Ovary (tissue), 7 donors: ENCODE measurements at regions not wholly inside any gene's neighbourhood (a gene's known extent, or its start where the extent isn't known, plus 50 kb on each side); places are given as distances from the start of the nearest gene placed in this dataset.

ENCODE experiments used
- DNase-seq, 5 donors: peaks; one replicate each; pipeline ENCODE4 v3.0.0-alpha.2; 2019 to 2020
- H3K27ac ChIP-seq, 2 donors: fragments of 200-600 bp; one replicate each; pipeline versions ENCODE4 v1.5.1 to v1.8.0; 2019 to 2022
- H3K27me3 ChIP-seq: fragments of 200-600 bp; one replicate; pipeline ENCODE4 v1.8.0; 2022
- H3K36me3 ChIP-seq: fragments of 200-600 bp; sonication (generic); one replicate; pipeline ENCODE4 v1.5.1; 2019
- H3K4me1 ChIP-seq: one replicate; pipeline ENCODE4 v1.8.1; 2013; ENCODE audit warnings: mild to moderate bottlenecking, moderate library complexity; ENCODE audit not compliant: insufficient read depth
- H3K4me3 ChIP-seq: fragments of 200-600 bp; sonication (generic); one replicate; pipeline ENCODE4 v1.5.1; 2017
- H3K9me3 ChIP-seq, 2 donors: fragments of 200-600 bp in 1 of 2; sonication (generic) in 1 of 2; one replicate each; pipeline versions ENCODE4 v1.5.1 to v1.8.1; 2013 to 2019; ENCODE audit warnings: mild to moderate bottlenecking in 1 of 2, moderate library complexity in 1 of 2
- CTCF ChIP-seq, 3 donors: fragments of 450-650 bp in 2 of 3; fragments of 200-600 bp in 1 of 3; IDR thresholded peaks; one replicate each; pipeline versions ENCODE4 v1.5.1 to v1.8.0; 2016 to 2022; ENCODE audit warnings: antibody characterized with exemption in 3 of 3, mild to moderate bottlenecking in 1 of 3
- EP300 ChIP-seq: sonication (generic); formaldehyde crosslinking; IDR thresholded peaks from one replicate; pipeline ENCODE4 v1.6.1; 2017; ENCODE audit warnings: antibody characterized with exemption
- POLR2A ChIP-seq: fragments of 450-650 bp; IDR thresholded peaks from one replicate; pipeline ENCODE4 v1.6.1; 2017; ENCODE audit warnings: antibody characterized with exemption, mild to moderate bottlenecking, moderate library complexity
- WGBS, 3 donors: extraction: QIAGEN DNeasy Blood & Tissue Kit in 1 of 3; methylation state at CpG; one replicate each; pipeline versions ENCODE4 v1.1.5 to v1.1.7; 2013 to 2017; 5-methylcytosine and 5-hydroxymethylcytosine counted together
- intact Hi-C, 4 donors: fragments of 100-400 bp; cut with DNase I; formaldehyde crosslinking; loops; one replicate each; pipeline versions ENCODE4 v1.11.0 to v1.15.1; 2022 to 2023
- donor health status: DM: no; HTN: no; CAD: no; lungs with moderate emphysema.
- donor health status: DM: no; HTN: no; CAD: no.
- donor health status: Bipolar disorder and iron deficiency.
- donor health status: DM: no; HTN: no; CAD: no.
- donor health status: DM: yes; HTN: yes; CAD: no.

GRCh38 chr5:172564883-172565282, 76.2 kb upstream of the NEURL1B start:
- TF ChIP-seq POLR2A (no peak), EP300 (no peak), CTCF (IDR thresholded peaks at IDR 0.05) (no peak)
- intact Hi-C loops, result loop anchor here in 1 of 4 donors (10.0 kb wide), 1 partner anchor 80 kb away; the partner anchor contains the start of gene NEURL1B
- Histone ChIP-seq H3K27me3 (no peaks in the 10 kb centered on the region), H3K36me3 (no peaks in the 10 kb centered on the region), H3K4me3 (no peak overlapping the region), H3K9me3 (no peaks in the 10 kb centered on the region), H3K27ac (no peak overlapping the region), H3K4me1 (no peaks in the 10 kb centered on the region)
- DNase-seq, result no peak
- 94 to 98% (median 95%) methylated on average over 4 of the region's 4 CpGs for WGBS, 3 donors

DNA sequence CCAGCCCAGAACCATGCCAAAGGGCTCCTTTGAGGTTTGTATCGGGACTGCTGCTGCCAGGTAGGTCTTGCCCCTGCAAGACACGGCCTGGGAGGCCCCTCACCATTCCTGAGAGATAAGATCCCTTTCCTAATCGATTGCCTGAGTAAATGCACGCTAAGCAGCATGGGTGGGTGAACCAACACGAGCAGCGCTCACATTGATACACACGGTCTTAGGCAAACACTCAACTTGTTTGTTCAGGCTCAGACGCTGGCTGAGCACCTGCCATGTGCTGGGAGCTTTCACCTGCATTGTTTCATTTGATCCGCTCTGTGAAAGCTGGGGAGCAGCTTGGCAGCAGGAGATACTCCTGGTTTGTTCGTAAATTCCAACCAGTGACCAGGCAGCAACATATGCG, 76.9 kb upstream of the NEURL1B start:
- intact Hi-C loops, result loop anchor here in 1 of 4 donors (10.0 kb wide), 1 partner anchor 81 kb away; the partner anchor contains the start of gene NEURL1B
- WGBS, 3 donors, result 67 to 79% (median 77%) methylated on average over 11 of the region's 11 CpGs
- Histone ChIP-seq H3K36me3 (no peaks in the 10 kb centered on the region), H3K27ac (no peak overlapping the region), H3K4me3 (no peak overlapping the region), H3K4me1 (no peaks in the 10 kb centered on the region), H3K27me3 (no peaks in the 10 kb centered on the region), H3K9me3 (no peaks in the 10 kb centered on the region)
- peak in 1 of 5 donors; percentile 3 for DNase-seq
- TF ChIP-seq EP300, result no peak
- TF ChIP-seq POLR2A, result no peak
- no peak for TF ChIP-seq CTCF (IDR thresholded peaks at IDR 0.05)

GRCh38 chr5:172562443-172562842, 78.6 kb upstream of the NEURL1B start:
- intact Hi-C loops, result loop anchor here in 1 of 4 donors (10.0 kb wide), 1 partner anchor 82 kb away; the partner anchor contains the start of gene NEURL1B
- peaks cover 15% of the 10 kb centered on the region for H3K4me1 ChIP-seq
- TF ChIP-seq EP300 (no peak), CTCF (IDR thresholded peaks at IDR 0.05) (no peak), POLR2A (no peak)

DNA sequence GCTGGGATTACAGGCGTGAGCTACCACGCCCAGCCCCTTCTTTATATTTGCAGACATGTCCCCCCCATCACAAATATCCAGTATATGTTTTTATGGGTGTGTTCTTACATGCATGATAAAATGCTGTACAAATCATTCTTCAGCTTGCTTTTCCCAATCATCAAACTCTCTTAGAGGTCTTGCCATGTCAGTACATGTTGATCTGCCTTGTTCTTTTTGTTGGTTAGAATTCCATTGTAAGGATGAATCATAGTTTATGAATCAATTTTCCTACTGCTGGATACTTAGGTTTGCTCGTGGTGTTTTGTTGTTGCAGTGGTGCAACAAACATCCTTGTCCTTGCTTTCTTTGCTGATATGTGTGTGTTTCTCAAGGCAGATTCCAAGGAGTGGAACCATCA, 79.9 kb upstream of the NEURL1B start:
- TF ChIP-seq EP300 (no peak), CTCF (IDR thresholded peaks at IDR 0.05) (no peak), POLR2A (no peak)
- Histone ChIP-seq H3K9me3 (no peaks in the 10 kb centered on the region), H3K4me3 (no peak overlapping the region), H3K4me1 (peaks cover 24% of the 10 kb centered on the region), H3K36me3 (no peaks in the 10 kb centered on the region), H3K27me3 (no peaks in the 10 kb centered on the region), H3K27ac (no peak overlapping the region)
- no peak for DNase-seq
- intact Hi-C loops, result loop anchor here in 1 of 4 donors (10.0 kb wide), 1 partner anchor 84 kb away; the partner anchor contains the start of gene NEURL1B
- WGBS, 3 donors, result 66 to 72% (median 67%) methylated on average over 3 of the region's 3 CpGs

More at GRCh38 chr5:172562443-172562842, 78.6 kb upstream of the NEURL1B start:
- Histone ChIP-seq H3K4me3 (no peak overlapping the region), H3K9me3 (no peaks in the 10 kb centered on the region), H3K27me3 (no peaks in the 10 kb centered on the region), H3K27ac (no peak overlapping the region), H3K36me3 (no peaks in the 10 kb centered on the region)
- WGBS, 3 donors, result 80 to 89% (median 85%) methylated on average over 8 of the region's 8 CpGs
- DNase-seq, result no peak
